Activated CD4-positive, alpha-beta memory T cell treated with anti-CD3 and anti-CD28 coated beads, Interleukin-2, amount 10 ng/mL, durations not matched to agents 7 days and 5 days (primary cell): ENCODE measurements at regions not wholly inside any gene's neighbourhood (a gene's known extent, or its start where the extent isn't known, plus 50 kb on each side); places are given as distances from the start of the nearest gene placed in this dataset.
A peak's percentile ranks its signal among the peaks of the same experiment; 100 is the strongest.
"Not testable (repeated sequence)": the region's sequence is repeated elsewhere in the genome, so short reads cannot be mapped to it uniquely, and the experiment has no call there.

Experiments used
- CTCF ChIA-PET: fragments of 350-600 bp; sonication (Branson Sonifier 250); formaldehyde crosslinking; loops from one replicate; lab custom pipeline; 2021; ENCODE audit warnings: antibody characterized with exemption, inconsistent platforms; lab: Charles Lee
- POLR2A ChIA-PET: fragments of 350-600 bp; sonication (Branson Sonifier 250); formaldehyde crosslinking; loops from one replicate; lab custom pipeline; 2021; ENCODE audit warnings: antibody characterized with exemption; lab: Charles Lee
- DNase-seq: peaks from one replicate; pipeline ENCODE4 v3.0.0-alpha.2; 2020
- H3K27ac Mint-ChIP-seq: one replicate; pipeline ENCODE4 v1.8.0; 2021; ENCODE audit warnings: mild to moderate bottlenecking, mixed read lengths
- H3K27me3 Mint-ChIP-seq: one replicate; pipeline ENCODE4 v1.8.0; 2021; ENCODE audit warnings: mixed read lengths
- H3K36me3 Mint-ChIP-seq: one replicate; pipeline ENCODE4 v1.8.0; 2021; ENCODE audit warnings: low read depth, mixed read lengths
- H3K4me1 Mint-ChIP-seq: one replicate; pipeline ENCODE4 v1.8.0; 2021; ENCODE audit warnings: mixed read lengths
- H3K4me3 Mint-ChIP-seq: one replicate; pipeline ENCODE4 v1.8.0; 2021; ENCODE audit warnings: mild to moderate bottlenecking, mixed read lengths
- H3K9me3 Mint-ChIP-seq: one replicate; pipeline ENCODE4 v1.8.0; 2021; ENCODE audit warnings: mixed read lengths

- no peaks in the 10 kb centered on the region for H3K36me3 Mint-ChIP-seq
- DNase-seq, result no peak
- no peaks in the 10 kb centered on the region for H3K9me3 Mint-ChIP-seq
- H3K27me3 Mint-ChIP-seq, result peaks cover 49% of the 10 kb centered on the region
- H3K4me3 Mint-ChIP-seq, result no peak overlapping the region
- CTCF ChIA-PET, result interaction anchor here (1.2 to 3.5 kb wide), 3 partner anchors 10 to 14 kb away, joined by 3 to 12 read pairs (median 3); no protein-coding TSS in a partner anchor
- peaks cover 9% of the 10 kb centered on the region for H3K4me1 Mint-ChIP-seq
- H3K27ac Mint-ChIP-seq, result no peak overlapping the region
- POLR2A ChIA-PET, result no interaction called here
Observed at GRCh38 chr11:34001557-34002064, 49.9 kb upstream of the CAPRIN1 start.

DNA sequence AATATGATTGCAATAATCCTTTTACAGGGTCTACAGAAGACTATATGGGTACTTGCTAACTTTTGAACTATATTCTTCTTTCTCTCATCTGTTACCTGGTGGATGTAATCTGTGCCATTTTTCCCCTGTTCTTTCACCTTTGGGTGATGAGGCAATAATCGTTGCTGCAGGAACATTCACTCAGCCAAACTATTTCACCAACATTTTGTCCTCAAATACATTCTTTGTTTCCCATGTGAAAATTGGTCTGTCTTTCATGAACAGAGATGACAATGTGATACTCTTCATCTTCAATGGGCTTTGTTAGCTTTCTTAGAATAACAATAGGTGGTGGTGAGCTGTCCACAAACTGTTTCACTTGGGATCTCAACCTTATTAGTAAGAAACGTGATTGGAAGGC lies 52.1 kb upstream of the CAPRIN1 start:
- no peak for DNase-seq
- Mint-ChIP-seq H3K9me3 (no peaks in the 10 kb centered on the region), H3K4me3 (no peak overlapping the region), H3K4me1 (peaks cover 9% of the 10 kb centered on the region), H3K36me3 (no peaks in the 10 kb centered on the region), H3K27ac (no peak overlapping the region), H3K27me3 (peaks cover 43% of the 10 kb centered on the region)
- ChIA-PET POLR2A (no interaction called here), CTCF (interaction anchor here (1.6 to 3.5 kb wide), 2 partner anchors 12 to 51 kb away, joined by 5 to 12 read pairs; no protein-coding TSS in a partner anchor)

GRCh38 chr11:33997584-33998251 lies 53.8 kb upstream of the CAPRIN1 start:
- Mint-ChIP-seq H3K27ac (no peak overlapping the region), H3K4me3 (no peak overlapping the region), H3K4me1 (peaks cover 9% of the 10 kb centered on the region), H3K27me3 (peaks cover 37% of the 10 kb centered on the region), H3K36me3 (no peaks in the 10 kb centered on the region), H3K9me3 (no peaks in the 10 kb centered on the region)
- ChIA-PET CTCF (interaction anchor here (0.6 to 3.5 kb wide), 13 partner anchors 9 to 494 kb away, joined by 3 to 18 read pairs (median 4); partner anchors contain the start of genes ABTB2 and CAPRIN1), POLR2A (interaction anchor here (1.0 to 1.3 kb wide), 2 partner anchors 10 to 109 kb away, joined by 3 to 4 read pairs; no protein-coding TSS in a partner anchor)
- DNase-seq, result no peak

DNA sequence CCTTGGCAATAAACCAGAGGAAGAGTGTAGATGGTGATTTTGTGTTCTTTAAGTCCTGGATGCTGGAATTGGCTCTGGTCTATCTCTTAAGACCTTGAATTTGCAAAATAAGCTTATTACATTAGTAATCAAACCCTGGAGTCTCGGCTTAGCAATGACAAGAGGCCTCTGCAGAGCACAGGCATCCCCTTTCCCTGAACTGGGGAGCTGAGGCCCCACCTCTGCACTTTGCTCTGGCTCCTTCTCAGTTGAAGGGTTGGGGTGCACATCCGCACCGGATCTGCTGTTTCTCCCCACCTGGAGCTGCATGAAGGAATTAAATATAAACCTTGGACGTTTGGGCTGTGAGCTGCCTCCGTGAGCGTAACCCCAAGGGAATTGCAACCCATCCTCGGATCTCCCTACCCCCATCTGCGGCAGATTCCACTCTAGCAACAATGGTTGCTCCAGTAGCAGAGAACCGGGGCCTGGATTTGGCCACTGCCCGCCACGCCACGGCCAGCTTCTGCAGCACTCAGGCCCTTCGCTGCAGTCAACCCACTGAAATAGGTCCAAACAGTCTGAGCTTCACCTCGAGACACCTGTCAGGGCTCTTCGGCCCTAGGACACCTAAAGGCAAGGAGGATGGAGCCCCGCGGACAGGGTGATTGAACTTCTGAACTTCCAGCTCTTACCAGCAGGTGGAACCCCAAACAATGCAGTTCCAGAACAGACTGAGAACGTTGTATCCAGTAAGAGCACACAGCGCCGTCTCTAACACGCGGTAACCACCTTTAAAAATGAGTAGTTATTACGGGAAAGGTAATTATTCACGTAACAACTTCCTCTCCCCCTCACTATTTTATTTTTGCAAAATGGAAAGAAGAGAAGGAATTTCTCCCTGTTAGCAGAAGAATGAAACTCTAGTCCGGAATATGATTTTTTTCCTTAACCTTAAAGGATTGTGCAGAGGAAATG lies 54.8 kb upstream of the CAPRIN1 start:
- Mint-ChIP-seq H3K27me3 (peaks cover 34% of the 10 kb centered on the region), H3K4me1 (peaks cover 9% of the 10 kb centered on the region), H3K4me3 (peak overlapping the region; percentile 12), H3K27ac (no peak overlapping the region), H3K36me3 (no peaks in the 10 kb centered on the region), H3K9me3 (no peaks in the 10 kb centered on the region)
- DNase-seq, result peak; percentile 76
- POLR2A ChIA-PET, result interaction anchor here (0.6 to 1.3 kb wide), 5 partner anchors 9 to 151 kb away, joined by 3 to 4 read pairs (median 3); partner anchors contain the start of genes CAPRIN1 and NAT10
- CTCF ChIA-PET, result interaction anchor here (0.6 to 3.5 kb wide), 28 partner anchors 9 to 531 kb away, joined by 3 to 18 read pairs (median 3); partner anchors contain the start of genes ABTB2, CAPRIN1 and NAT10

- ChIA-PET CTCF (no interaction called here), POLR2A (no interaction called here)
- H3K4me1 Mint-ChIP-seq, result peaks cover 13% of the 10 kb centered on the region
- no peak overlapping the region for H3K27ac Mint-ChIP-seq
- H3K4me3 Mint-ChIP-seq, result no peak overlapping the region
- no peaks in the 10 kb centered on the region for H3K9me3 Mint-ChIP-seq
- no peaks in the 10 kb centered on the region for H3K36me3 Mint-ChIP-seq
- DNase-seq, result no peak
- H3K27me3 Mint-ChIP-seq, result peaks cover 30% of the 10 kb centered on the region
Observed at GRCh38 chr11:33994937-33995336, 56.6 kb upstream of the CAPRIN1 start.

DNA sequence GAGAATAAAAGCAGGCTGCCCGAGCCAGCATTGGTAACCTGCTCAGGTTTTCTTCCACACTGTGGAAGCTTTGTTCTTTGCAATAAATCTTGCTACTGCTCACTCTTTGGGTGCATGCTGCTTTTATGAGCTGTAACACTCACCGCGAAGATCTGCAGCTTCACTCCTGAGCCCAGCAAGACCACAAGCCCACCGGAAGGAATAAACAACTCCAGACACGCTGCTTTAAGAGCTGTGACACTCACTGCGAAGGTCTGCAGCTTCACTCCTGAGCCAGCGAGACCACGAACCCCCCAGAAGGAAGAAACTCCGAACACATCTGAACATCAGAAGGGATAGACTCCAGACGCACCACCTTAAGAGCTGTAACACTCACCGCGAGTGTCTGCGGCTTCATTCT lies 60.4 kb upstream of the CAPRIN1 start:
- H3K27me3 Mint-ChIP-seq, H3K27ac Mint-ChIP-seq, H3K9me3 Mint-ChIP-seq, H3K4me1 Mint-ChIP-seq, H3K4me3 Mint-ChIP-seq, H3K36me3 Mint-ChIP-seq, DNase-seq: not testable (repeated sequence)
- ChIA-PET POLR2A (interaction anchor here (0.9 kb wide), 1 partner anchor 62 kb away, joined by 3 read pairs; no protein-coding TSS in a partner anchor), CTCF (interaction anchor here (1.1 to 1.4 kb wide), 3 partner anchors 16 to 367 kb away, joined by 3 to 5 read pairs (median 3); partner anchors contain the start of gene ABTB2)

DNA sequence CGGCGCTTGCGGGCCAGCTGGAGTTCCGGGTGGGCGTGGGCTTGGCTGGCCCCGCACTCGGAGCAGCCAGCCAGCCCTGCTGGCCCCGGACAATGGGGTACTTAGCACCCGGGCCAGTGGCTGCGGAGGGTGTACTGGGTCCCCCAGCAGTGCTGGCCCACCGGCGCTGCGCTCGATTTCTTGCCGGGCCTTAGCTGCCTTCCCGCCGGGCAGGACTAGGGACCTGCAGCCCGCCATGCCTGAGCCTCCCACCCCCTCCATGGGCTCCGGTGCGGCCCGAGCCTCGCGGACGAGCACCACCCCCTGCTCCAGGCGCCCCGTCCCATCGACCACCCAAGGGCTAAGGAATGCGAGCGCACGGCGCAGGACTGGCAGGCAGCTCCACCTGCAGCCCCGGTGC lies 61.4 kb upstream of the CAPRIN1 start:
- H3K36me3 Mint-ChIP-seq, POLR2A ChIA-PET, H3K9me3 Mint-ChIP-seq, H3K27me3 Mint-ChIP-seq, H3K4me3 Mint-ChIP-seq, CTCF ChIA-PET, H3K27ac Mint-ChIP-seq, H3K4me1 Mint-ChIP-seq, DNase-seq: not testable (repeated sequence)

- Mint-ChIP-seq H3K36me3 (no peaks in the 10 kb centered on the region), H3K27me3 (peaks cover 5% of the 10 kb centered on the region), H3K9me3 (no peaks in the 10 kb centered on the region), H3K4me1 (peaks cover 5% of the 10 kb centered on the region), H3K27ac (no peak overlapping the region), H3K4me3 (no peak overlapping the region)
- POLR2A ChIA-PET, result no interaction called here
- DNase-seq, result no peak
- CTCF ChIA-PET, result interaction anchor here (2.2 kb wide), 1 partner anchor 9 kb away, joined by 5 read pairs; no protein-coding TSS in a partner anchor
Observed at GRCh38 chr11:33989461-33989860, 62.1 kb upstream of the CAPRIN1 start.

- DNase-seq, result no peak
- Mint-ChIP-seq H3K4me1 (peaks cover 5% of the 10 kb centered on the region), H3K27ac (no peak overlapping the region), H3K9me3 (no peaks in the 10 kb centered on the region), H3K4me3 (no peak overlapping the region), H3K27me3 (peaks cover 7% of the 10 kb centered on the region), H3K36me3 (no peaks in the 10 kb centered on the region)
- ChIA-PET POLR2A (no interaction called here), CTCF (interaction anchor here (0.6 to 2.6 kb wide), 21 partner anchors 8 to 252 kb away, joined by 3 to 26 read pairs (median 4); partner anchors contain the start of gene CAPRIN1)
Observed at GRCh38 chr11:33988586-33989370, 62.8 kb upstream of the CAPRIN1 start.

GRCh38 chr11:33987975-33988580 lies 63.5 kb upstream of the CAPRIN1 start:
- Mint-ChIP-seq H3K36me3 (no peaks in the 10 kb centered on the region), H3K27ac (no peak overlapping the region), H3K4me3 (no peak overlapping the region), H3K9me3 (no peaks in the 10 kb centered on the region), H3K27me3 (peaks cover 5% of the 10 kb centered on the region), H3K4me1 (peaks cover 5% of the 10 kb centered on the region)
- peak; percentile 65 for DNase-seq
- POLR2A ChIA-PET, result interaction anchor here (1.5 kb wide), 1 partner anchor 9 kb away, joined by 4 read pairs; no protein-coding TSS in a partner anchor
- CTCF ChIA-PET, result interaction anchor here (0.6 to 2.6 kb wide), 32 partner anchors 8 to 480 kb away, joined by 3 to 26 read pairs (median 3); partner anchors contain the start of gene CAPRIN1

DNA sequence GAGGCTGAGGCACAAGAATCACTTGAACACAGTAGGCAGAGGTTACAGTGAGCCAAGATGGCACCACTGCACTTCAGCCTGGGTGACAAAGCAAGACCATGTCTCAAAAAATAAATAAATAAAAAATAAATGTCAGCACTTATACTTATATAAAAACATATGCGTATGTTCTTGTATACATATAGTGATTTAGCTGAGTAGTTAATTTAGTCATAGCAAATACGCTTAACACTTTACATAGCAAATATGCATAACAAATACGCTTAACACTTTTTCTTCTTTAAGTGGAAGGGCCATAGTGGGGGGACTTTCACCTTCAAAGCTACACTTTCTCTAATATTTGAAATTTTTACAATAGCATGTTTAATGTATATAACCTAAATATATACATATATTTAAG lies 64.0 kb upstream of the CAPRIN1 start:
- peaks cover 5% of the 10 kb centered on the region for H3K27me3 Mint-ChIP-seq
- H3K27ac Mint-ChIP-seq, result no peak overlapping the region
- POLR2A ChIA-PET, result interaction anchor here (1.5 kb wide), 1 partner anchor 9 kb away, joined by 4 read pairs; no protein-coding TSS in a partner anchor
- CTCF ChIA-PET, result interaction anchor here (0.7 to 2.6 kb wide), 30 partner anchors 8 to 480 kb away, joined by 3 to 26 read pairs (median 4); partner anchors contain the start of gene CAPRIN1
- H3K9me3 Mint-ChIP-seq, result no peaks in the 10 kb centered on the region
- no peak for DNase-seq
- H3K4me1 Mint-ChIP-seq, result peaks cover 5% of the 10 kb centered on the region
- H3K36me3 Mint-ChIP-seq, result no peaks in the 10 kb centered on the region
- no peak overlapping the region for H3K4me3 Mint-ChIP-seq
